Panc1 (cell line): ENCODE measurements at regions not wholly inside any gene's neighbourhood (a gene's known extent, or its start where the extent isn't known, plus 50 kb on each side); places are given as distances from the start of the nearest gene placed in this dataset.

Experiments used
- ATAC-seq: fragments of 200-7000 bp; cut with Tn5 transposase; 2 replicates; pipeline ENCODE4 v1.9.1; 2020; ENCODE audit warnings: mild to moderate bottlenecking, moderate library complexity
- BruUV-seq: library from RNA; stranded (reverse); fragments of 400-500 nt; replicated peaks from 2 replicates; lab custom pipeline; 2021; lab: Mats Ljungman, UMichigan
- CTCF ChIA-PET: fragments of 300-600 bp; sonication (Branson Sonifier 250); formaldehyde crosslinking; loops from one replicate; lab custom pipeline; 2022; ENCODE audit warnings: antibody characterized with exemption; lab: Charles Lee
- POLR2A ChIA-PET: fragments of 300-600 bp; sonication (Branson Sonifier 250); formaldehyde crosslinking; loops from one replicate; lab custom pipeline; 2022; ENCODE audit warnings: antibody characterized with exemption; lab: Charles Lee
- DNase-seq: peaks from one replicate; pipeline ENCODE4 v3.0.0-alpha.2; 2010; ENCODE audit warnings: low read depth, low spot score
- H3K27ac ChIP-seq: 2 replicates; pipeline ENCODE4 v1.5.1; 2011; ENCODE audit warnings: mild to moderate bottlenecking, low read length, inconsistent platforms
- H3K27me3 ChIP-seq: fragments of 200-500 bp; sonication (Bioruptor generic); 2 replicates; pipeline ENCODE4 v1.6.0; 2014; ENCODE audit warnings: low read length, inconsistent platforms; ENCODE audit not compliant: control insufficient read depth, insufficient read depth
- H3K36me3 ChIP-seq: fragments of 200-500 bp; sonication (Bioruptor generic); 2 replicates; pipeline ENCODE4 v1.5.1; 2014; ENCODE audit warnings: inconsistent platforms, mild to moderate bottlenecking, low read length, moderate library complexity; ENCODE audit not compliant: control insufficient read depth, insufficient read depth
- H3K4me1 ChIP-seq: 2 replicates; pipeline ENCODE4 v1.5.1; 2011; ENCODE audit warnings: inconsistent platforms, mild to moderate bottlenecking, low read length, moderate library complexity; ENCODE audit not compliant: control insufficient read depth, insufficient read depth
- H3K4me3 ChIP-seq, 2 experiments: 2 replicates each; pipeline ENCODE4 v1.5.1; 2011 to 2012; ENCODE audit warnings: low read depth in 2 of 2, low read length in 2 of 2, mild to moderate bottlenecking in 2 of 2, inconsistent platforms in 1 of 2, moderate library complexity in 1 of 2
- H3K9me3 ChIP-seq: fragments of 200-500 bp; sonication (Bioruptor generic); 2 replicates; pipeline ENCODE4 v1.5.1; 2014; ENCODE audit warnings: low read depth, mild to moderate bottlenecking, inconsistent platforms, low read length, moderate library complexity; ENCODE audit not compliant: control insufficient read depth, insufficient read depth
- POLR2AphosphoS5 ChIP-seq: IDR thresholded peaks from 2 replicates; pipeline ENCODE4 v1.6.1; 2012; ENCODE audit warnings: mild to moderate bottlenecking, low read depth, low read length, moderate library complexity
- SIN3A ChIP-seq: IDR thresholded peaks from 2 replicates; pipeline ENCODE4 v1.6.1; 2012; ENCODE audit warnings: low read depth, mild to moderate bottlenecking, low read length, moderate library complexity, borderline replicate concordance; ENCODE audit not compliant: insufficient read depth
- TCF7L2 ChIP-seq: IDR thresholded peaks from 2 replicates; pipeline ENCODE4 v1.6.1; 2011; ENCODE audit warnings: mild to moderate bottlenecking, low read depth, low read length, inconsistent platforms
- in situ Hi-C: cut with HindIII; loops from 2 replicates; pipeline ENCODE4 v1.10.0; 2016; ENCODE audit warnings: low sequenced_read_pairs, low pct_unique_long_range_greater_than_20kb
- intact Hi-C: fragments of 100-400 bp; cut with micrococcal nuclease; formaldehyde crosslinking; loops from one replicate; pipeline ENCODE4 v1.10.0; 2022; ENCODE audit not compliant: unreplicated experiment
- TF ChIP-seq, protein P1 (sequence below): fragments of 450-650 bp; IDR thresholded peaks from 2 replicates; pipeline ENCODE4 v1.5.1; 2017; ENCODE audit warnings: mild to moderate bottlenecking
- TF ChIP-seq, protein P2 (sequence below), 2 experiments: IDR thresholded peaks; 2 replicates each; pipeline ENCODE4 v1.6.1; 2011 to 2012; ENCODE audit warnings: low read depth in 2 of 2, control low read depth in 1 of 2, low read length in 1 of 2, mild to moderate bottlenecking in 1 of 2, moderate library complexity in 1 of 2; ENCODE audit not compliant: insufficient read depth in 1 of 2

DNA sequence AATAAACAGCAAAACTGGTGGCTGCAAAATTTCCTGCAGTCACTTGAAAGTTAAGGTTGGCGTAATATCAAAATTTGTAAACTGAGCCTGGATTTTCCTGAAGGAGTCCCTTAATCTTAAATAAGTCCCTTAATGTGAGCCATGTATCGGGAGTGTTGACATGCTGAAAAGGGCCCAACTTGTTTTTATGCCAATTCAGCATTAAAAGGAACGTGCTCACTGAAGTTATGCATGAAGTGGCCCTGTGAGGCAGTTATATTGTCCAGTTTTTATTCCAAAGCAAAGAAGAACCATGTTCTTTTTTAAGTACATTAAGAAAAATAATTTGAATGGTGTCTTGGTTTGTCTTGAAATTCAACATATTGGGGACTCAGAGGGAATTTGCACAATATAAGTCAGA is 1766.9 kb downstream of the SLITRK1 start:
- no TSS peak for BruUV-seq

DNA sequence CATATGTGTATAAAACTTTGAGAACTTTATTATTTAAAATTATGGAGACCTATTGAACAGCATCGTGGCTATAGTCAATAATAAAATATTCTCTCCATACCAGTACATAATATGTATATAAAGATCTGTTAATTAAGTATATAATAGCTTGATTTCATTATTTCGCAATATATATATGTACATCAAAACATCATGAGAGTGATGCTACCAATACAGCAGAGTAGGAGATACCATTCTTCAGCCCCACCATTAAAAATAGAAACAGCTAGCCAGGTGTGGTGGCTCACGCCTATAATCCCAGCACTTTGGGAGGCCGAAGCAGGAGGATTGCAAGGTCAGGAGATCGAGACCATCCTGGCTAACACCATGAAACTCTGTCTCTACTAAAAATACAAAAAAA is 1755.3 kb upstream of the SPRY2 start:
- ATAC-seq, result no peak
- H3K4me1 ChIP-seq, result no peaks in the 10 kb centered on the region
- no TSS peak for BruUV-seq
- POLR2A ChIA-PET, result no interaction called here
- H3K4me3 ChIP-seq, result no peak overlapping the region
- in situ Hi-C loops, result no loop called here
- H3K27ac ChIP-seq, result no peak overlapping the region
- H3K27me3 ChIP-seq, result no peaks in the 10 kb centered on the region
- CTCF ChIA-PET, result no interaction called here
- H3K9me3 ChIP-seq, result no peaks in the 10 kb centered on the region
- intact Hi-C loops, result no loop called here
- no peak for DNase-seq
- TF ChIP-seq, protein P1, sequence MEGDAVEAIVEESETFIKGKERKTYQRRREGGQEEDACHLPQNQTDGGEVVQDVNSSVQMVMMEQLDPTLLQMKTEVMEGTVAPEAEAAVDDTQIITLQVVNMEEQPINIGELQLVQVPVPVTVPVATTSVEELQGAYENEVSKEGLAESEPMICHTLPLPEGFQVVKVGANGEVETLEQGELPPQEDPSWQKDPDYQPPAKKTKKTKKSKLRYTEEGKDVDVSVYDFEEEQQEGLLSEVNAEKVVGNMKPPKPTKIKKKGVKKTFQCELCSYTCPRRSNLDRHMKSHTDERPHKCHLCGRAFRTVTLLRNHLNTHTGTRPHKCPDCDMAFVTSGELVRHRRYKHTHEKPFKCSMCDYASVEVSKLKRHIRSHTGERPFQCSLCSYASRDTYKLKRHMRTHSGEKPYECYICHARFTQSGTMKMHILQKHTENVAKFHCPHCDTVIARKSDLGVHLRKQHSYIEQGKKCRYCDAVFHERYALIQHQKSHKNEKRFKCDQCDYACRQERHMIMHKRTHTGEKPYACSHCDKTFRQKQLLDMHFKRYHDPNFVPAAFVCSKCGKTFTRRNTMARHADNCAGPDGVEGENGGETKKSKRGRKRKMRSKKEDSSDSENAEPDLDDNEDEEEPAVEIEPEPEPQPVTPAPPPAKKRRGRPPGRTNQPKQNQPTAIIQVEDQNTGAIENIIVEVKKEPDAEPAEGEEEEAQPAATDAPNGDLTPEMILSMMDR, result no peak
- TF ChIP-seq POLR2AphosphoS5 (no peak), TCF7L2 (no peak)
- TF ChIP-seq, protein P2, sequence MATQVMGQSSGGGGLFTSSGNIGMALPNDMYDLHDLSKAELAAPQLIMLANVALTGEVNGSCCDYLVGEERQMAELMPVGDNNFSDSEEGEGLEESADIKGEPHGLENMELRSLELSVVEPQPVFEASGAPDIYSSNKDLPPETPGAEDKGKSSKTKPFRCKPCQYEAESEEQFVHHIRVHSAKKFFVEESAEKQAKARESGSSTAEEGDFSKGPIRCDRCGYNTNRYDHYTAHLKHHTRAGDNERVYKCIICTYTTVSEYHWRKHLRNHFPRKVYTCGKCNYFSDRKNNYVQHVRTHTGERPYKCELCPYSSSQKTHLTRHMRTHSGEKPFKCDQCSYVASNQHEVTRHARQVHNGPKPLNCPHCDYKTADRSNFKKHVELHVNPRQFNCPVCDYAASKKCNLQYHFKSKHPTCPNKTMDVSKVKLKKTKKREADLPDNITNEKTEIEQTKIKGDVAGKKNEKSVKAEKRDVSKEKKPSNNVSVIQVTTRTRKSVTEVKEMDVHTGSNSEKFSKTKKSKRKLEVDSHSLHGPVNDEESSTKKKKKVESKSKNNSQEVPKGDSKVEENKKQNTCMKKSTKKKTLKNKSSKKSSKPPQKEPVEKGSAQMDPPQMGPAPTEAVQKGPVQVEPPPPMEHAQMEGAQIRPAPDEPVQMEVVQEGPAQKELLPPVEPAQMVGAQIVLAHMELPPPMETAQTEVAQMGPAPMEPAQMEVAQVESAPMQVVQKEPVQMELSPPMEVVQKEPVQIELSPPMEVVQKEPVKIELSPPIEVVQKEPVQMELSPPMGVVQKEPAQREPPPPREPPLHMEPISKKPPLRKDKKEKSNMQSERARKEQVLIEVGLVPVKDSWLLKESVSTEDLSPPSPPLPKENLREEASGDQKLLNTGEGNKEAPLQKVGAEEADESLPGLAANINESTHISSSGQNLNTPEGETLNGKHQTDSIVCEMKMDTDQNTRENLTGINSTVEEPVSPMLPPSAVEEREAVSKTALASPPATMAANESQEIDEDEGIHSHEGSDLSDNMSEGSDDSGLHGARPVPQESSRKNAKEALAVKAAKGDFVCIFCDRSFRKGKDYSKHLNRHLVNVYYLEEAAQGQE (IDR thresholded peaks at IDR 0.05; ENCODE audit: insufficient read depth in 1 of 2, low read depth in 2 of 2, low read length in 1 of 2), result no peak
- H3K36me3 ChIP-seq, result no peaks in the 10 kb centered on the region

More for the DNA sequence above, 1766.9 kb downstream of the SLITRK1 start:
- Histone ChIP-seq H3K9me3 (no peaks in the 10 kb centered on the region), H3K27ac (no peak overlapping the region), H3K4me3 (no peak overlapping the region), H3K36me3 (no peaks in the 10 kb centered on the region), H3K4me1 (no peaks in the 10 kb centered on the region), H3K27me3 (no peaks in the 10 kb centered on the region)
- ChIA-PET CTCF (no interaction called here), POLR2A (no interaction called here)
- intact Hi-C loops (no loop called here), in situ Hi-C loops (no loop called here)
- no peak for ATAC-seq
- no peak for TF ChIP-seq POLR2AphosphoS5
- TF ChIP-seq, protein P1, result no peak
- no peak for DNase-seq

DNA sequence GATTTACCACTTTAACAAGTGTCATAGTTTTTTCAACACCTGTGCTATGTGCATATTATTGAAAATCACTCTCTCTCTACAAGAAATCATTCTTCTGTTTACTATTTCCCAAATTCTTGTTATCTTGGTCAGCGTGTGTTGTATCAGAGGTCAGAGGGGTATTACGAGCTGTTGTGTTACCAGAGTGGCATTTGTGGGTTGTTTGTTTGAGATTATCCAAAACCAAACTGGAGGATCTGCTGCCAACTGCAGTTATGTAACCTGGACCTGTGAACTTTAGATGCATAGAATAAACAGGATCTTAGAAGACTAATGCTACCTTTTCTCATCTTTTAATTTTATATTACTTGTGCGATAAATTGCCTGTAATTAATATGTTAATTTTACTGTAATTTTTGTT is 1751.4 kb upstream of the SPRY2 start:
- no peaks in the 10 kb centered on the region for H3K4me1 ChIP-seq
- H3K36me3 ChIP-seq, result no peaks in the 10 kb centered on the region
- POLR2A ChIA-PET, result no interaction called here
- H3K9me3 ChIP-seq, result no peaks in the 10 kb centered on the region
- BruUV-seq, result no TSS peak
- no peaks in the 10 kb centered on the region for H3K27me3 ChIP-seq
- in situ Hi-C loops, result no loop called here
- CTCF ChIA-PET, result no interaction called here
- DNase-seq (no peak), ATAC-seq (no peak)
- H3K27ac ChIP-seq, result no peak overlapping the region
- intact Hi-C loops, result no loop called here
- H3K4me3 ChIP-seq, result no peak overlapping the region
- TF ChIP-seq SIN3A, result no peak
- TF ChIP-seq POLR2AphosphoS5, result no peak
- TF ChIP-seq TCF7L2, result no peak
- TF ChIP-seq, protein P1, result no peak
- TF ChIP-seq, protein P2 (IDR thresholded peaks at IDR 0.05; ENCODE audit: insufficient read depth in 1 of 2, low read depth in 2 of 2, low read length in 1 of 2), result no peak
